ENCODE measurements at regions not wholly inside any gene's neighbourhood (a gene's known extent, or its start where the extent isn't known, plus 50 kb on each side); places are given as distances from the start of the nearest gene placed in this dataset.

DNA sequence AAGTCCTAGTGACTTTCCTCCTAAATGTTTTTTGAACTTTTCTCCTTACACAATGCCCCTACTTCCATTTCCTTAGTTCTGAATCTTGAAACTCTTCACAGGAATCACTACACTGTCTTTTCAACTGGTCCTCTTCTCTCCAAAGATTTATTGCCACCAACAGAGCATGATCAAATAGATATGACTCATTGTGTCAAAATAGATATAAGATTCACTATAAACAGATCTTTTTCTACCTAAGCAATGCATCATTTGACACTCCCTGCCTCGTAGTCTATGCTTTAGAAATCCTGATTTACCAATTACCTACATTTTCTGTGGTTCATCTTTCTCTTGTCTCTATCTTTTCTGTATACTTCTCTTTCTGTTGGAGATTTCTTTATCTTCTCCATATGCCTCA, 789.6 kb upstream of the SLIT2 start:
- Histone ChIP-seq H3K9ac (ENCODE audit: low read length) (no peak overlapping the region), H3K9me2 (replicated peaks; ENCODE audit: insufficient read depth, low read length) (no peaks in the 10 kb centered on the region), H3K36me3 (ENCODE audit: low read length) (no peaks in the 10 kb centered on the region), H4K20me1 (ENCODE audit: low read depth, low read length) (no peaks in the 10 kb centered on the region), H3K9me3 (ENCODE audit: insufficient read depth, low read length) (no peaks in the 10 kb centered on the region), H3K4me3 (ENCODE audit: insufficient read depth, low read length, poor library complexity, severe bottlenecking) (no peak overlapping the region), H3K27ac (ENCODE audit: low read depth, low read length) (no peak overlapping the region), H3K79me2 (ENCODE audit: insufficient read depth, low read length) (no peaks in the 10 kb centered on the region), H3K4me2 (ENCODE audit: low read depth, low read length, poor library complexity, severe bottlenecking) (no peak overlapping the region), H2AFZ (ENCODE audit: low read depth, low read length, severe bottlenecking) (no peak overlapping the region), H3F3A (ENCODE audit: insufficient read depth) (no peaks in the 10 kb centered on the region), H3K27me3 (ENCODE audit: low read length) (no peaks in the 10 kb centered on the region)
- TF ChIP-seq CTCF (IDR thresholded peaks at IDR 0.05; ENCODE audit: insufficient read depth, low read length, poor library complexity, severe bottlenecking) (no peak), EZH2phosphoT487 (conservative IDR thresholded peaks at IDR 0.05; ENCODE audit: low read length) (no peak)

DNA sequence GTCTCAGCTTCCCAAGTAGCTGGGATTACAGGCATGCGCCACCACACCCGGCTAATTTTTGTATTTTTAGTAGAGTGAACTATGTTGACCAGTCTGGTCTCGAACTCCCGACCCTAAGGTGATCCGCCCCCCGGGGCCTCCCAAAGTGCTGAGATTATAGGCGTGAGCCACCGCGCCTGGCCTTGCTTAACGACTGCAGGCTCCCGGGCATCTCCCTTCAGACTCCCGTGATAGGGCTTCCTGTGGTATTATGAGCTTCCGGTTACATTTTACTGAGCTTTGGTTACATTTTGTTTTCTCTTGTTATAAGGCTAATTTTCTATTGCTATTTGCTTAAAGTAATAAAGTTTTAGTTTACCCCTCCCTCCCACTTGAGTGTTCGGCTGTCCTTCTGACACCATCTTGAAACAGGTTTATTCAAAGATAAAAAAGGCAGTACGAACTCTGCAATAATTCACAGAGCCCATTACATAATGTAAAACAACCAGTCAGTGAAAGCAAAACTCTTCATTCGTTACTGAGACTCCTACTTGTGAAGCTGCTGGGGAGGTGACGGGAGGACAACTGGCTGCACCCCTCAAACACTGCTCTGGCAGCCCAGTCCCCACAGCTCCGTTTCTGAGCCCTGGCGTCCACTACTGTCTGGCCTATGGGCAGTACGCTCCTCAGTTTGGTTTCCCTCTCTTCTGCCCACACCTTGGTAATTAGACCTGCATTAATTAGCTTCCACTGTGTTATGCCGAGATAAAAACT, 795.7 kb upstream of the SLIT2 start:
- H3K9ac ChIP-seq (ENCODE audit: low read length), result no peak overlapping the region
- no peaks in the 10 kb centered on the region for H3K36me3 ChIP-seq (ENCODE audit: low read length)
- H4K20me1 ChIP-seq (ENCODE audit: low read depth, low read length), result no peaks in the 10 kb centered on the region
- no peaks in the 10 kb centered on the region for H3K79me2 ChIP-seq (ENCODE audit: insufficient read depth, low read length)
- H2AFZ ChIP-seq (ENCODE audit: low read depth, low read length, severe bottlenecking), result no peak overlapping the region
- H3K27ac ChIP-seq (ENCODE audit: low read depth, low read length), result no peak overlapping the region
- no peak overlapping the region for H3K4me2 ChIP-seq (ENCODE audit: low read depth, low read length, poor library complexity, severe bottlenecking)
- no peak for TF ChIP-seq CTCF (IDR thresholded peaks at IDR 0.05; ENCODE audit: insufficient read depth, low read length, poor library complexity, severe bottlenecking)
- no peak for TF ChIP-seq EZH2phosphoT487 (conservative IDR thresholded peaks at IDR 0.05; ENCODE audit: low read length)
- no peaks in the 10 kb centered on the region for H3F3A ChIP-seq (ENCODE audit: insufficient read depth)
- H3K4me3 ChIP-seq (ENCODE audit: insufficient read depth, low read length, poor library complexity, severe bottlenecking), result no peak overlapping the region
- no peaks in the 10 kb centered on the region for H3K27me3 ChIP-seq (ENCODE audit: low read length)
- H3K9me2 ChIP-seq (replicated peaks; ENCODE audit: insufficient read depth, low read length), result no peaks in the 10 kb centered on the region
- no peaks in the 10 kb centered on the region for H3K9me3 ChIP-seq (ENCODE audit: insufficient read depth, low read length)

DNA sequence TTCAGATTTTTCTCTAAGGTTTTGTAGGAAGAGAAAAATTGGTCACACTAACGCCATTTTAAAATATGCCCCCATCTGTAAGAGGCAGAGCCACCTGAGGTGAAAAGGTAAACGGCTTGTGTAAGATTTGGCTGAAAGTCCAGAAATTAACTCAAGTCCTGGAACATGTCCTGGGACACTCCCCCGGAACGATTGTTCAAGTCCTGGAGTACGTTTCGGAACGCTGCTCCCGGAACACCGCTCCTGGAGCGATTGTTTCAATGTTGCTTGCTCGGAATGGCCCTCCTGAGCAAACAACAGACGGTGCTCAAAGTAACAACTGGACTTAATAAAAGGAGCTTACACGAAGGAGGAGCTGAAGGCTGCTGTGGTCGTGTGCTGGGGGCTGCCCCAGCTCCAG, 796.5 kb upstream of the SLIT2 start:
- Histone ChIP-seq H3K4me3 (ENCODE audit: insufficient read depth, low read length, poor library complexity, severe bottlenecking) (no peak overlapping the region), H3K9ac (ENCODE audit: low read length) (no peak overlapping the region), H3K27me3 (ENCODE audit: low read length) (no peaks in the 10 kb centered on the region), H2AFZ (ENCODE audit: low read depth, low read length, severe bottlenecking) (no peak overlapping the region), H3K9me3 (ENCODE audit: insufficient read depth, low read length) (no peaks in the 10 kb centered on the region), H3K27ac (ENCODE audit: low read depth, low read length) (no peak overlapping the region), H3K4me2 (ENCODE audit: low read depth, low read length, poor library complexity, severe bottlenecking) (no peak overlapping the region), H3F3A (ENCODE audit: insufficient read depth) (no peaks in the 10 kb centered on the region), H3K9me2 (replicated peaks; ENCODE audit: insufficient read depth, low read length) (no peaks in the 10 kb centered on the region), H3K79me2 (ENCODE audit: insufficient read depth, low read length) (no peaks in the 10 kb centered on the region), H3K36me3 (ENCODE audit: low read length) (no peaks in the 10 kb centered on the region), H4K20me1 (ENCODE audit: low read depth, low read length) (no peaks in the 10 kb centered on the region)
- TF ChIP-seq CTCF (IDR thresholded peaks at IDR 0.05; ENCODE audit: insufficient read depth, low read length, poor library complexity, severe bottlenecking) (no peak), EZH2phosphoT487 (conservative IDR thresholded peaks at IDR 0.05; ENCODE audit: low read length) (no peak)

All from SU-DHL-6 (cell line).